Nephron progenitor cell (in vitro differentiated cells): ENCODE measurements at regions not wholly inside any gene's neighbourhood (a gene's known extent, or its start where the extent isn't known, plus 50 kb on each side); places are given as distances from the start of the nearest gene placed in this dataset.
A peak's percentile ranks its signal among the peaks of the same experiment; 100 is the strongest.

Experiments used
- DNase-seq: peaks from one replicate; pipeline ENCODE4 v3.0.0; 2021
- H3K27ac Mint-ChIP-seq: 2 replicates; pipeline ENCODE4 v1.8.0; 2021; ENCODE audit warnings: mild to moderate bottlenecking, moderate library complexity, mixed read lengths
- H3K27me3 Mint-ChIP-seq: 2 replicates; pipeline ENCODE4 v1.8.0; 2021; ENCODE audit warnings: mild to moderate bottlenecking, low read depth, mixed read lengths; ENCODE audit not compliant: poor library complexity
- H3K36me3 Mint-ChIP-seq: 2 replicates; pipeline ENCODE4 v1.8.0; 2021; ENCODE audit warnings: low read depth, mixed read lengths
- H3K4me1 Mint-ChIP-seq: 2 replicates; pipeline ENCODE4 v1.8.0; 2021; ENCODE audit warnings: mixed read lengths
- H3K4me3 Mint-ChIP-seq: 2 replicates; pipeline ENCODE4 v1.8.0; 2021; ENCODE audit warnings: mild to moderate bottlenecking, moderate library complexity, mixed read lengths
- H3K9me3 Mint-ChIP-seq: 2 replicates; pipeline ENCODE4 v1.8.0; 2021; ENCODE audit warnings: mild to moderate bottlenecking, moderate library complexity, mixed read lengths
- CTCF ChIP-seq: fragments of 200-600 bp; sonication (generic); IDR thresholded peaks from 2 replicates; pipeline ENCODE4 v1.5.0; 2021; ENCODE audit warnings: antibody characterized with exemption

GRCh38 chr18:39199231-39199855, 1633.7 kb upstream of the CELF4 start:
- no peak for TF ChIP-seq CTCF
- Mint-ChIP-seq H3K27me3 (peaks cover 3% of the 10 kb centered on the region), H3K4me1 (no peaks in the 10 kb centered on the region), H3K4me3 (no peak overlapping the region), H3K27ac (no peak overlapping the region), H3K36me3 (peaks cover 9% of the 10 kb centered on the region), H3K9me3 (no peaks in the 10 kb centered on the region)
- DNase-seq: no peak

GRCh38 chr18:39198376-39198775, 1632.8 kb upstream of the CELF4 start:
- no peaks in the 10 kb centered on the region for H3K4me1 Mint-ChIP-seq
- no peak overlapping the region for H3K4me3 Mint-ChIP-seq
- TF ChIP-seq CTCF: no peak
- H3K27ac Mint-ChIP-seq: peak overlapping the region; percentile 7
- H3K36me3 Mint-ChIP-seq: peaks cover 9% of the 10 kb centered on the region
- peaks cover 3% of the 10 kb centered on the region for H3K27me3 Mint-ChIP-seq
- DNase-seq: no peak
- no peaks in the 10 kb centered on the region for H3K9me3 Mint-ChIP-seq

GRCh38 chr18:39191931-39192330, 1626.3 kb upstream of the CELF4 start:
- Mint-ChIP-seq H3K27me3 (no peaks in the 10 kb centered on the region), H3K36me3 (no peaks in the 10 kb centered on the region), H3K4me3 (no peak overlapping the region), H3K27ac (no peak overlapping the region), H3K4me1 (no peaks in the 10 kb centered on the region), H3K9me3 (no peaks in the 10 kb centered on the region)
- TF ChIP-seq CTCF: no peak
- DNase-seq: no peak

GRCh38 chr18:39191058-39191457, 1625.5 kb upstream of the CELF4 start:
- Mint-ChIP-seq H3K9me3 (no peaks in the 10 kb centered on the region), H3K4me1 (no peaks in the 10 kb centered on the region), H3K27me3 (no peaks in the 10 kb centered on the region), H3K27ac (no peak overlapping the region), H3K36me3 (no peaks in the 10 kb centered on the region), H3K4me3 (no peak overlapping the region)
- TF ChIP-seq CTCF: no peak
- DNase-seq: no peak

GRCh38 chr18:39190508-39190907, 1624.9 kb upstream of the CELF4 start:
- H3K27me3 Mint-ChIP-seq: no peaks in the 10 kb centered on the region
- H3K36me3 Mint-ChIP-seq: no peaks in the 10 kb centered on the region
- no peaks in the 10 kb centered on the region for H3K9me3 Mint-ChIP-seq
- peak overlapping the region; percentile 68 for H3K27ac Mint-ChIP-seq
- H3K4me1 Mint-ChIP-seq: no peaks in the 10 kb centered on the region
- no peak overlapping the region for H3K4me3 Mint-ChIP-seq
- no peak for DNase-seq
- TF ChIP-seq CTCF: no peak

GRCh38 chr18:39188278-39188677, 1622.7 kb upstream of the CELF4 start:
- TF ChIP-seq CTCF: no peak
- H3K4me1 Mint-ChIP-seq: no peaks in the 10 kb centered on the region
- no peak for DNase-seq
- no peaks in the 10 kb centered on the region for H3K36me3 Mint-ChIP-seq
- H3K4me3 Mint-ChIP-seq: no peak overlapping the region
- H3K9me3 Mint-ChIP-seq: no peaks in the 10 kb centered on the region
- H3K27me3 Mint-ChIP-seq: no peaks in the 10 kb centered on the region
- H3K27ac Mint-ChIP-seq: no peak overlapping the region
